ENCODE measurements at regions not wholly inside any gene's neighbourhood (a gene's known extent, or its start where the extent isn't known, plus 50 kb on each side); places are given as distances from the start of the nearest gene placed in this dataset.

DNA sequence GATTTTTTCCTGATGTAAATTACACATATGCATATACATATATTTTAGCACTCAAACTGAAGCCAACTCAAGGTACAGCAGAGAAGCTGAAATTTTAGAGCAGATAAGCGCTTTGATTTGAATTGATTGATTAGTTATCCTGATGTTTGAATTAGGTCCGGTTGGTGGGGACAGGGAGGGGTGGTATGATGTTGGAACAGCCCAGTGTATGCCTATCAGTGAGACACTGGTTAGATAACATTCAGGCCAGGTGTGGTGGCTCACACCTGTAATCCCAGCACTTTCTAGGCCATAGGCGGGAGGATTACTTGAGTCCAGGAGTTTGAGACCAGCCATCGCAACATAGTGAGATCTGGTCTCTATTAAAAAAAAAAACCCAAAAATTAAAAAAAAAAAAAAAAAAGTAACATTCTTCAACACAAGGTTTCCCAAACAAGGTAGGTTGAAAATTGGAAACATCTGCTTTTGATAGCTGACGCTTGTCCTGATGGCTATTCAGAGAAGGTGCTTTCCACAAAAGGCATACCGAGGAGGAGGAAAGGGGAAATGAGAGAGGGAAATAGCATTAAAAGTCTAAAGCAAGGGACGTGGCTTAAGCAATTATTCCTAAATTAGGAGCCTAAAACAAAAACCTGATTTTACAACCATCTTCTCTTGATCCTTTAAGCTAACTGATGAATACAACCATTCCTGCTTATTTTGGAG lies 288.4 kb upstream of the JARID2 start:
- Histone ChIP-seq H3K4me1 (no peaks in the 10 kb centered on the region), H3K4me3 (ENCODE audit: low read depth, low read length) (no peak overlapping the region), H3K9me3 (no peaks in the 10 kb centered on the region), H3K27me3 (replicated peaks; ENCODE audit: control insufficient read depth, insufficient read depth, low read length) (no peaks in the 10 kb centered on the region), H3K36me3 (ENCODE audit: control insufficient read depth, insufficient read depth, low read length) (no peaks in the 10 kb centered on the region)
- Mint-ChIP-seq H3K4me1 (ENCODE audit: low read depth, unreplicated experiment) (no peaks in the 10 kb centered on the region), H3K4me3 (ENCODE audit: unreplicated experiment) (no peak overlapping the region), H3K36me3 (ENCODE audit: insufficient read depth, unreplicated experiment) (no peaks in the 10 kb centered on the region), H3K9me3 (ENCODE audit: unreplicated experiment) (no peaks in the 10 kb centered on the region), H3K27ac (ENCODE audit: unreplicated experiment) (no peak overlapping the region), H3K27me3 (ENCODE audit: insufficient read depth, unreplicated experiment) (no peaks in the 10 kb centered on the region)
- no peak for DNase-seq
- intact Hi-C loops (cut with micrococcal nuclease; ENCODE audit: unreplicated experiment) = no loop called here
- ChIA-PET POLR2A (no interaction called here), CTCF (interaction anchor here (0.7 kb wide), 1 partner anchor 290 kb away, joined by 5 read pairs; no protein-coding TSS in a partner anchor)
- no peak for TF ChIP-seq CTCF (IDR thresholded peaks at IDR 0.05; ENCODE audit: insufficient read depth in 1 of 2, low read depth in 1 of 2, low read length in 1 of 2, severe bottlenecking in 1 of 2, unreplicated experiment in 1 of 2)
- no TSS peak for BruUV-seq (replicated peaks)

- Histone ChIP-seq H3K27me3 (replicated peaks; ENCODE audit: control insufficient read depth, insufficient read depth, low read length) (no peaks in the 10 kb centered on the region), H3K4me3 (ENCODE audit: low read depth, low read length) (no peak overlapping the region), H3K9me3 (no peaks in the 10 kb centered on the region), H3K36me3 (ENCODE audit: control insufficient read depth, insufficient read depth, low read length) (no peaks in the 10 kb centered on the region), H3K4me1 (no peaks in the 10 kb centered on the region)
- no TSS peak for BruUV-seq (replicated peaks)
- TF ChIP-seq CTCF (IDR thresholded peaks at IDR 0.05; ENCODE audit: insufficient read depth in 1 of 2, low read depth in 1 of 2, low read length in 1 of 2, severe bottlenecking in 1 of 2, unreplicated experiment in 1 of 2) = no peak
- DNase-seq = no peak
- no peaks in the 10 kb centered on the region for H3K9me3 Mint-ChIP-seq (ENCODE audit: unreplicated experiment)
- H3K27ac Mint-ChIP-seq (ENCODE audit: unreplicated experiment) = no peak overlapping the region
- intact Hi-C loops (cut with micrococcal nuclease; ENCODE audit: unreplicated experiment) = no loop called here
- no peak overlapping the region for H3K4me3 Mint-ChIP-seq (ENCODE audit: unreplicated experiment)
- ChIA-PET CTCF (interaction anchor here (0.7 kb wide), 1 partner anchor 70 kb away, joined by 7 read pairs; no protein-coding TSS in a partner anchor), POLR2A (no interaction called here)
- H3K27me3 Mint-ChIP-seq (ENCODE audit: insufficient read depth, unreplicated experiment) = no peaks in the 10 kb centered on the region
- no peaks in the 10 kb centered on the region for H3K4me1 Mint-ChIP-seq (ENCODE audit: low read depth, unreplicated experiment)
- H3K36me3 Mint-ChIP-seq (ENCODE audit: insufficient read depth, unreplicated experiment) = no peaks in the 10 kb centered on the region
Measured at GRCh38 chr6:14959324-14959885, 286.5 kb upstream of the JARID2 start.

GRCh38 chr6:14964556-14965270 lies 281.2 kb upstream of the JARID2 start:
- POLR2A ChIA-PET = no interaction called here
- Mint-ChIP-seq H3K27me3 (ENCODE audit: insufficient read depth, unreplicated experiment) (no peaks in the 10 kb centered on the region), H3K4me3 (ENCODE audit: unreplicated experiment) (no peak overlapping the region), H3K27ac (ENCODE audit: unreplicated experiment) (no peak overlapping the region), H3K4me1 (ENCODE audit: low read depth, unreplicated experiment) (no peaks in the 10 kb centered on the region), H3K36me3 (ENCODE audit: insufficient read depth, unreplicated experiment) (no peaks in the 10 kb centered on the region), H3K9me3 (ENCODE audit: unreplicated experiment) (no peaks in the 10 kb centered on the region)
- Histone ChIP-seq H3K4me1 (no peaks in the 10 kb centered on the region), H3K4me3 (ENCODE audit: low read depth, low read length) (no peak overlapping the region), H3K36me3 (ENCODE audit: control insufficient read depth, insufficient read depth, low read length) (no peaks in the 10 kb centered on the region), H3K27me3 (replicated peaks; ENCODE audit: control insufficient read depth, insufficient read depth, low read length) (no peaks in the 10 kb centered on the region), H3K9me3 (no peaks in the 10 kb centered on the region)
- CTCF ChIA-PET = no interaction called here
- intact Hi-C loops (cut with micrococcal nuclease; ENCODE audit: unreplicated experiment) = no loop called here
- no peak for DNase-seq
- TF ChIP-seq CTCF (IDR thresholded peaks at IDR 0.05; ENCODE audit: insufficient read depth in 1 of 2, low read depth in 1 of 2, low read length in 1 of 2, severe bottlenecking in 1 of 2, unreplicated experiment in 1 of 2) = no peak
- BruUV-seq (replicated peaks) = no TSS peak

Data from Caco-2 (cell line).